GM21825 (cell line): ENCODE measurements at regions not wholly inside any gene's neighbourhood (a gene's known extent, or its start where the extent isn't known, plus 50 kb on each side); places are given as distances from the start of the nearest gene placed in this dataset.
A peak's percentile ranks its signal among the peaks of the same experiment; 100 is the strongest.

Source experiments
- ATAC-seq: cut with Tn5 transposase; IDR thresholded peaks from one replicate; pipeline ENCODE4 v1.9.1; 2021; ENCODE audit warnings: mild to moderate bottlenecking, moderate library complexity; ENCODE audit not compliant: unreplicated experiment

DNA sequence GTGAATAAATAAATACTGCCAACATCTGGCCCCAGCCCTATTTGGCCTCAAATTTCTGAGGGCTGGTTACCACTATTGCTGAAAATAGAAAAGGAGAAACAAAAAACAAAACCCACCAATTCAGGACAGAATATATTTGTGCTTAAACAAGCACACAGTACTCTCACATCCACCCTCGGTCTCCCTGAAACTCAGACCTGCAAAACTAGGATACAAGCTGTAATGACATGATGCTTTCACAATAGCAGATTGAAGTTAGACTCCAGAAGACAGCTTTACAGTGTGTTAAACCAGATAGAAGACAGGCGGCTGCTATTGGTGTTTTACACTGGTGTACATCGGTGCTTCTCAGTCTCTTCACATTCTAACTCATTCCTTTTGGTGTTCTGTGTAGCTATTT lies 214.9 kb upstream of the DMRT1 start:
- ATAC-seq: no peak

DNA sequence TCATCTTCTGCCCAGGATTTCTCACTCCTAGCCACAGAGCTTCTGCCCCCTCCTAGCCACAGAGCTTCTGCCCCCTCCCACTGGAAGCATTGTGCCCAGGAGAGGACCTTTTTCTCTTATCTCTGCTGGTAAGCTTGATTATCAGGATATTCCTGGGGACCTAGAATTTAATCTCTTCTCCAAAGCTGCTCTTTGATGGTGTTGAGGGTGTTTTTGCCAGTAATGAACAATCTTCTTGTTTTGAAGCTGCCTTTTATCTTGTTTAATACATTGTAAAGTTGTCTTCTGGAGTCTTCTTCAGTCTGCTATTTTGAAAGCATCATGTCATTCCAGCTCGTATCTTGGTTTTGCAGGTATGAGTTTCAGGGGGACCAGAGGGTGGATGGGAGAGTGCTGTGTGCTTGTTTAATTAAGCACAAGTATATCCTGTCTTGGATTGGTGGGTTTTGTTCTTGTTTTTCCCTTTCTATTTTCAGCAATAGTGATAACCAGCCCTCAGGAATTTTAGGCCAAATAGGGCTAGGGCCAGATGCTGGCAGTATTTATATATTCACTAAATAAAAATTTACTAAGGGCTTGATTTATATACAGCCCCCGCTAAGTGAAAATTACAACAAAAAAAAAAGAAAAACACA lies 214.0 kb upstream of the DMRT1 start:
- ATAC-seq: no peak

DNA sequence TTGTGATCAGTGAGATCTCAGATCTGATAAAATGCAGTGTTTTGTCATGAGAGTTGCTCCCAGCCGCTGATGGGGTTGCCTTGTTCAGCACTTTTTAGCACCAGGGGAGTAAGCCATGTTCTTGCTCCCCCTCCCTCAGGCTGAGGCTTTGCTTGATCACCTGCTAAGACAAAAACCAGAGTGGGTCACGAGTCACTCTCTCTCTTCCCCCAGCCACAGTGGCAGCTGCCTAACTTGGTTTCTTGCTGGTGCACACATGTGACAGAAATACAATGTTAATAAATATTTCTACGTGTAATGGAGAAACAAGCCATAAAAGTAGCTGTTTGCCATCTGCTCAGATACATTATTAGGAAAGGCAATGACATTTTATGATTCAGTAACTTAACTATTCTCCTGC lies 212.4 kb upstream of the DMRT1 start:
- ATAC-seq: no peak

DNA sequence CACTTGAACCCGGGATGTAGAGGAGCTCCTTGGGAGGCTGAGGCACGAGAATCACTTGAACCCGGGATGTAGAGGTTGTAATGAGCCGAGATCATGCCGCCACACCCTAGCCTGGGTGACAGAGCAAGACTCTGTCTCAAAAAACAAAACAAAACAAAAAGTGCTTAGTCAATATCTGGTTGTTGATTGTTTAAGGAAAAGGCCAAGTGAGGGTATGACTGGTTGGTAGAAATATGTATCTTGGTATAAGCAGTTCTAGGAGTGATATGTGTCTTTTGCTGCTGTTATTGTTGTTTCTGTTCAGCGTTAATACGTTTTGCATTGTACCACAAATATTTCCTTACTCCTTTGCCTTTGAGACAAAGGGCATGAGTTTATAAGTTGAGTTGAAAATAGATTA lies 210.7 kb upstream of the DMRT1 start:
- no peak for ATAC-seq

DNA sequence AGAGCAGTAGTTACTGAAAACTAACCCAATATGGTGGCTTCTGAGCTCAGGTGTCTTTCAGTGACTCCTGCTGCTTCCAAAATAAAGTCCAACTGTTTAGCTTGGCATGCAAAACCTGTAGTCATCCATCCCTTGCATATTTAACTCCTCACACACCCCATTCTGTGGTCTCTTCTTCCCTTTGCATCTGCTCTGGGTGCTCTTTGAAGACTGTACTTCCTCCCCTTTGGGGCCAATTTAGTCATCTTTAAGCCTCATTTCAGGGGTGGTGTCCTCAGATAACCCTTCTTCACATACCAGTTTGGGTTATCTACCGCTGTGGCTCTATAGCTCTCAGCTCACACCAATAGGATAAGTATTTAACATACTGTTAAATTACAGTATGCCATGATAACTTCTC lies 209.9 kb upstream of the DMRT1 start:
- no peak for ATAC-seq

DNA sequence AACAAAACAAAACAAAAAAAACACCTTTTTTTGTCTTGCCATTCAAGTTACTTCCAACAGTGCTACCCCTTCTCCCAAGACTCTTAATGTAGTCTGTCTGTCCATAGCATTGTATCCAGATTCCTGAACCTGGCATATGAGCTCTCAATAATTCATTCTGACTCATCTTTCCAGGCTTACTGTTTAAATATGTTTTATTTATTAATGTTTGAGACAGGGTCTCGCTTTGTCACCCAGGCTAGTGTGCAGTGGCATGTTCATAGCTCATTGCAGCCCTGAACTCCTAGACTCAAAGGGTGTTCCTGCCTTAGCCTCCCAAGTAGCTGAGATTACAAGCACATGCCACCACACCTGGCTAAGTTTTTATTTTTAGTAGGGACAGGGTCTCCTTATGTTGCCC lies 208.0 kb upstream of the DMRT1 start:
- ATAC-seq: no peak

DNA sequence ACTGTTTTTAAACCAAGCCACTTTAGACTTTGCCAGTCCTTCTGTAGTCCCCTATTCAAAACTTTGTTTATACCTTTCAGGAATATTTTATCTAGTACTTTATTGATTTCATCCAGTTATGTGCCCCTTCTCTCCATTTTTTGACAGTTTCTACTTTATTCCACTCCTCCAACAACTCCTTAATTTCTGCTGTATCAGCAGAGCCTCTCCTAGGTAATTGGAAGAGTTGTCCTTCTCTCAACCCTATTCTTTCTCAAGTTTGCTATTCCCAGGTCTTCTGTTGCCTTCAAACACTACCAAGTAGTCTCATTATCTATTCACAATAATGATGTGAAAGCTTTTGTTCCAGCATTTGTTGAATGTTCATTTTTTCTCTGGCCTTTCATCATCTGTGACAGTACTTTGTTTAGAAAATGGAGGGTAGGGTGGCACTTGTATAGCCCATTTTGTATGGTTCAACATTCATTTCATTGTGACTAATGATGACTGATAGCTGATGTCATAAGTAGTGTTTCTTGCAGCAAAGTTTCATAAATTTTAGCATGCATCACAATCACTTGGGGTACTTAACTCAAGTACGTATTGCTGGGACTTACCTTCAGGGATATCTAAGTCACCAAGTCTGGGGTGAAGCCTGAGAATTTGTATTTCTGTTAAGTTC lies 204.4 kb upstream of the DMRT1 start:
- ATAC-seq: no peak

DNA sequence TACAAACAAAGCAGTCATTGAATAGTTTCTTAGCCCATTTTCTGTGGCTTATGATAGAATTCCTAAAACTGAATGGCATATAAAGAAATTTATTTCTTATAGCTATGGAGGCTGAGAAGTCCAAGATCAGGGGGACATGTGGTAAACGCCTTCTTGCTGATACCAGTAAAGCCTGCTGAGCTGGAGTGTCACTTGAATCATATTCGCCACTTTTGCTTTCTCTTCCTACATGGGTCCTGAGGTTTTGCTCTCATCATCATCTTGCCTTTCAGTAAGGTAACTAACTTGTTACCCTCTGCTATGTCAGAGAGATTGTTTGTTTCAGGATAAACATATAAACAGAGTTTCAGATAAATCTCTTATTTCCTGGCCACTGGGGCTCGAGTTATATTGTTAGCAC lies 203.3 kb upstream of the DMRT1 start:
- ATAC-seq: no peak

DNA sequence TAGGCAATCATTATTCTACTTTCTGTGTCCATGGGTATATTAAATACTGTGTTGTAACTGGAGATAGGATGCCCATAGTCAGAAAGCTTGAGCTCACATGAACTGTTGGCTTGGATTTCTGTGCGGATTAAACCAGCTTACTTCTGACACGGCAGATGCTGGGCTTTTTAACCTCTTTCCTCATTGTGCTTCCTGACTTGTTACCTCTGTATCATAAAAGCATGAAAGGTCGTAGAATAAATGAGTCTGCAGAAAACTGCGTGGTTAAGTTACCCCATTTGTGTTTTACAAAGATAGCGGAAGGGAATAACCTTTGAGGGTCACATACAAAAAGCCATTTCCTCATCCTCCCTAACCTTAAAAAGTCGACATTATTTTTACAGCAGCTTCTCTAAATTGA lies 199.5 kb upstream of the DMRT1 start:
- no peak for ATAC-seq

DNA sequence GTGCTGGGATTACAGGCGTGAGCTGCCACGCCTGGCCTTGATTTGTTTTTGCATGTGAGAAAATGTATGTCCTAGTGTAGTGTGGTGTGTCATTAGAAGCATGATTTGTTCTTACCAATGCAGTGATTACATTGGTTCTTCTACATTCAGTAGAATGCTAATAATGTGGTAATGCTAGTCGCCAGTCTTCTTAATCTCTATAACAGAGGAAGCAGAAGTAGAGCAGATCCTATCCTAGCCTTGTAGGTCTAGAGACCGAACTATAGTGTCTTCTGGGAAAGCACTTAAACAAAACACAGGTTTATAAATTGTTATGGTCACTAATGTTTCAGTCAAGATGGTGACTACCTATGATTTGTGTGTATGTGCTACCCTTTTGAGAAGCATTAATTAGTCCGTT lies 197.5 kb upstream of the DMRT1 start:
- no peak for ATAC-seq

DNA sequence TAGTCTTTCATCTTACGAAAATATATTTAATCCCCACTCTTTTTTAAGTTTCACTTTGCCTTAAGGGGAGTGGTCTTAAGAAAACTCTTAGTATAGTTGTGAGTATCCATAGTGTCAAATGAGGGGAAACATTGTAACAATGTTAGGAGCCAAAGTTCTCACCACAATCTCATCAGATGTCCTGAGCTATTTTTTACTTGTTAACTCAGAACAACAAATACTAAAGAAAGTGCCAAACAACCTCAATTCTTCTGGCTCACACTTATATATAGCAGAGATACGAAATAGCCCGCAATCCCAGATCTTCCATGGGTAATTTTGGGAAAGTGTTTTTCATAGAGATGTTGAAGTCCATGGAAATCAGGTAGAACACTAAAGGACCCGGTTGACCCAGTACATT lies 194.0 kb upstream of the DMRT1 start:
- no peak for ATAC-seq

DNA sequence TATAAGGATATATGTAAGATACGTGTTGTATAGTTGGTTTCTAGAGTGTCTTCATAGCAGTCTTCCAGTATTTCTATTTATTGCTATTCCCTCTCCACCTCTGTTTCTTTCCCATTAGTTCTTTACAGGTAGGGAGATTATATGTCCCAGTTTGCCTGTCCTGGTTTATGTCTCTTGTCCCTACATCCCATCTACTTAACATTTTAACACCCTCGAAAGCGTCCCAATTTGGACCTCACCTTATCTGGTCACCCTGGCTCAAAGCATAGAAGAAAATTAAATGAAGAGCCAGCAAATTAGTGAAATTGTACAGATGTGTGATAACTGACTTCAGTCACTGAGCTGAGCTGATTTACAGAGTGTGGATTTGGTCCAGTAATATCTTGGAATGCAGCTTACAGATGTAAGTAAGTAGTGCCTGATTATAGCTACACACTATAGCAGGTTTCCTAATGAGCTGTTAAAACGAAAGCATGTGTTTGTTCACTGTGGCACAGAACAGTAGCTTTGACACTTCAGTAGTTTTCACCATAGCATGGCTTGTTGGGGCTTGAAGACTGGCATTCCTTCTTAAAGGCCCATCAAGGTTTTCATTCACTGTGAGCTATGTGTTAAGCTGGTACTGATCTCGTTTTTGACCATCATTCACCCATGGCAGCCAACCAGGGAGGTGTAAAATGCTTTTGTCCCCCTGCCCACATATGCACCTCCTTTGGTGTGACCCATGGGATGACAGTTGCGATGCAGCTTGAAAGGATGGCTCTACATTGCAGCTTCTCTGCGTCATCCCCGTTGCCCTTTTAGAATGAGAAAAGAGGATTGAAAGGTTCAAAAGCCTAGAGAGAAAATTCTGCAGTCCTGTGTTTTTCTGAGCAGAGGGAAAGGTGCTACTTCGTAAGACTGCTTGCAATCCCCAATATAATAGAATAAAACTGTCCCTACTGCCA lies 192.1 kb upstream of the DMRT1 start:
- ATAC-seq: no peak

DNA sequence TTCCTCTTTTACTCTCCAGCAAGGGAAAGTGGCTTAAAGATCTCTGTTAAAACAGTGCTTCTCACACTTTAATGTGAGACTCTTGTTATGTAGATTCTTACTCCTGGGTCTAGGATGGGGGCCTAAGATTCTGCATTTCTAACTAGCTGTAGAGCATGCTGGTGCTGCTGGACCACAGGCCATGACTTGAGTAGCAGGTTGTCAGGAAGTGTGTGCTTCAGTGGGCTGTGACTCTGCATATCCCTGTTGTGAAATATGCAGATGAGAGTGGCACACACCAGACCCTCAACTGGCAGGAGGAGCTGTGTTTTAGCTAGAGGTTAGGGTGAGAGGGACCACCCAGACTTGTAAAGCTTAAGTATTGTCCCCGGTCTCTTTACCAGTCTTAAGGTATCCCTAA lies 191.1 kb upstream of the DMRT1 start:
- ATAC-seq: no peak

DNA sequence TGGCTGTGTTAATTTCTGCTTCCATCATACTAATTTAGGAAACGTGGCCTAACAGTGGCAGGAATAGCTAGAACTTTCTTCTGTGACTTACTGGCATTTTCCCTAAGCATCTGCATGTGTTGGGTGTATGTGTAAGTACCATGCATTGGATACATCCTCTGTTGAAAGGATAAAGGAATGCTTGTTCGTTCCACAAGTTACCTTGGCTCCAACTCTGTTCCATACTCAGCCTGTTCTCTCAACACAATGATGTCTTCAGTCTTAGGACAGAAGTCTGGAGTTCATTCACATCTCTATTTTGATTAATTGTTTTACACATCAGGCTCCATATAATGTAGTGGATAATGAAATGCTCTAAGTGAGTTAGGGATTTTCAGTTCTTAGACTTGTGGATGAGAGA lies 190.1 kb upstream of the DMRT1 start:
- ATAC-seq: no peak

DNA sequence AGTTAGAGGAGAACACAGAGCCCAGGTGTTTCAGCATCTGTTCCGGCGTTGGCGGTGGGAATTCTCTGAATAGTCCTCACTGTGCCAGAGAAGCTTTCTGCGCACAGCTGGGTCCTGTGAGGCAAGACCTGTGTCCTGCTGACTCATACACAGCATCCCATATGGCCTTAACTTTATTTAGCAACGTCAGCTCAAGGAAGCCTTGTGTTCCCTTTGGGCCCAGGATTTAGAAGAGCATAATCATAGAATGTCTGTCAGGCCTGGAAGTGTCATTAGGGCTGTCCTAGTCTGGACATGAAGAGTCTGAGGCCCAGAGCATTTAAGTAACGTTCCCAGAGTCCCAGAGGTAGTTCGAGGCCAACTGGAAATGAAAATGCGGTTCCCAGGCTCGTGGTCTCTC lies 188.6 kb upstream of the DMRT1 start:
- no peak for ATAC-seq

DNA sequence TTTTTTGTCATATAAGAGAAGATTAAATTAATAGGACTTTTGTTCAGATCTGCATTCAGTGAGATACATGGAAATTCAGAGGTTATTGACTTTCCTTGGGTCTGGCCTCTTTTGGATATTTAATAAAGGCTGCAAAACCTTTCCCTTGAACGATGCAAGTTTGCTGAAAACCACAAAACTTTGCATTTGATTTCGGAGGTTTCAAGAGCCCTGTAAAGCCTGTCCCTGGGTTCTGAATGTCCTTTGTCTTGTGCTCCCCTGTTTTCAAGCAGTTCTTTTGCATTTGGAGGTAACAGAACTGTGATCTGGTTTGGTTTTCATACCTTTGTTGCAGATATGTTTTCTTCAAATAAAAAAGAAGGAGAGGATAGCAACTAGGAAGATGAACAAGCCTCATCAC lies 188.1 kb upstream of the DMRT1 start:
- ATAC-seq: no peak

DNA sequence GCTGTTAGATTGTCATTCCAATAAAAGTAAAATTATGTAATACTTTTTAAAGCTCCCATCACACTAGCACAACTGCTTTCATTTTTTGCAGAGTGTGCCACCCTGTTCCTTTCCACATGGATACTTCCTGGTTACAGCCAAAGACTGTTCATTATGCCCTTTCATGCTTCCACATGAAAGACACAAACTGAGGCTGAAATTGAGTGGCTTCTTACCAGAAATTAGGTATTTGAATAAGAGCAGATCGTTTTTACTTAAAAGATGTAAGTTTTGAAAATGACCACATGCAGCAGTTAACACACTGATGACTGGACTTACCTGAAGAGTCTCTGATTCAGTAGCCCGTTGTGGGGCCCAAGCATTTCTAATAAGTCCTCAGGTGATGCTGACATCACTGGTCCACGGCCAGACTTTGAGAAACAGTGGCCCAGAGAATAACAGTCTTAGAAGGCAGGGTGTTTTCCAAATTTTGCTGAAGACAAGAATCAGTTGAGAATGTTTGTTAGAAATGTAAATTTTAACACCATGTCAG lies 187.6 kb upstream of the DMRT1 start:
- no peak for ATAC-seq

DNA sequence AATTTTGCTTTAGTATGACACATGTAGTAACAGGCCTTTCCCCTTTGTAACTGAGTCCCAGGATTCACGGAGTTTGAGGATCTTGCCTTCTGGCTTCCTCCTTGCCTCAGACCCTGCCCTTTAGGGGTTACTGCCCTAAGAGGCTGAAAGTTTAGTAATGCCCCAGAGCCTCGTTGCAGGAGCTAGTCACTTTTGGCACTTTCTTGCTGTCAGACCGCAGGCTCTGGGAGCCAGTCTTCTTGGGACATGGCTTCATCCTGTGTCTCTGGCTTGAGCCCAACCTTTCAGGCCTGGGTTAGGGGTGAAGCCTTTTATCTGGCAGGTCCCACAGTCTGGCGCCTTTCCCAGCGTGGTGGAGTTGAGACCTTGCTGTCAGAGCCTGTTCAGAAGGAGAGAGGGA lies 185.6 kb upstream of the DMRT1 start:
- no peak for ATAC-seq

DNA sequence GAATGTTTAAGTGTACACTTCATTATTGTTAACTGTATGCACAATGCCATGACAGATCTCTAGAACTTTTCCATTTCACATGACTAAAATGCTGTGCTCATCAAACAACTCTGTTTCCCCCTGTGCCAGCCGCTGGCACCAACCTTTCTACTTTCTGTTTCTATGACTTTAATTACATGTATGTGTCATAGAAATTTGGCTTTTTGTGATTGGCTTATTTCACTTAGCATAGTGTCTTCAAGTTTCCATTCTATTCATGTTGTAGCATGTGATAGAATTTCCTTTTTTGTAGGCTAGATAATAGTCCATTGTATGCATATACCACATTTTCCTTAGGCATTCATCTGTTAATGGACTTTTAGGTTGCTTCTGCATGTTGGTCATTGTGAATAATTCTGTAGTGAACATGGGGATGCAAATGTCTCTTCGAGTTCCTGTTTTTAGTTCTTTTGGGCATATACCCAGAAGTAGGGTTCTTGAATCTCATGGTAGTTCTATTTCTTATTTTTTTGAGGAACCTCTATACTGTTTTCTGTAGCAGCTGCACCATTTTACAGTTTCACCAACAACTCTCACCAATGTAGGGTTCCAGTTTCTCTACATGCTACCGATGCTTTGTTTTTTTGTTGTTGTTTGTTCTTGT lies 184.4 kb upstream of the DMRT1 start:
- ATAC-seq: no peak

DNA sequence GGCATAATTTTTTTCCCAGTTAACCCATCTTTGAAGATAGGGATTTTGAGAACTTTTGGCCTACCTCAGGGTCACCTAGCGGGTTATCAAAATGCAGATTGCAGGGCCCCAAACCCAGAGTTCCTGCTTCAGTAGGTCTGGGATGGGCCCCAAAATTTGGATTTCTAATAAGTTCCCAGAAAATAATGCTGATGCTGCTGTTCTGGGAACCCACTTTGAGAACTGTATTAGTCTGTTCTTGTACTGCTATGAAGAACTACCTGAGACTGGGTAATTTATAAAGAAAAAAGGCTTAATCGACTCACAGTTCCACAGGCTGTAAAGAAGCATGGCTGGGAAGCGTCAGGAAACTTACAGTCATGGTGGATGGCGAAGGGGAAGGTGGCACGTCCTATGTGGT lies 182.2 kb upstream of the DMRT1 start:
- ATAC-seq: no peak

DNA sequence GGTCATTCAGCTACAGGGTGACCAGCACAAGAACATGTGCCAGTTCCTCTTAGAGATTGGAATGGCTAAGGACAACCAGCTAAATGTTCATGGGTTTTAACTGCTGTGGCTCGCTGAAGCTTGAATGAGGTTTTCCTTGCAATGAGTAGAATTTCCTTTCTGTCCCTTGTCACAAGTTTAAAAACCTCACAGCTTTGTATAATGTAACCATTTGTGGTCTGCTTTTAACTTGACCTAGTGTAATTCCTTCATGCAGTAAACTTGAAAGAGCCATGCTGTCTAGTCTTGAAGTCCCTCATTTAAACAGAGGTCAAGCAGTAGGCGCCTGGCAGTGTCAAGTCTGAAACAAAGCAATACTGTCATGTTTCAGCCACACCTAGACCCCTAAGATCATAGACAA lies 181.3 kb upstream of the DMRT1 start:
- ATAC-seq: peak; percentile 69
